GM12892 (cell line): ENCODE measurements at regions not wholly inside any gene's neighbourhood (a gene's known extent, or its start where the extent isn't known, plus 50 kb on each side); places are given as distances from the start of the nearest gene placed in this dataset.

Experiments used
- POLR2A ChIP-seq: IDR thresholded peaks from 2 replicates; pipeline ENCODE4 v1.6.1; 2011; ENCODE audit warnings: low read depth, low read length, control low read depth
- POLR2AphosphoS5 ChIP-seq: IDR thresholded peaks from 2 replicates; pipeline ENCODE4 v1.6.1; 2011; ENCODE audit warnings: low read depth, low read length, control low read depth
- TAF1 ChIP-seq: IDR thresholded peaks from 2 replicates; pipeline ENCODE4 v1.6.1; 2011; ENCODE audit warnings: low read depth, mild to moderate bottlenecking, control low read depth, low read length, borderline replicate concordance

GRCh38 chr3:20842002-20842401, 656.0 kb upstream of the SGO1 start:
- no peak for TF ChIP-seq POLR2A
- no peak for TF ChIP-seq POLR2AphosphoS5
- no peak for TF ChIP-seq TAF1
